ENCODE measurements at regions not wholly inside any gene's neighbourhood (a gene's known extent, or its start where the extent isn't known, plus 50 kb on each side); places are given as distances from the start of the nearest gene placed in this dataset.

DNA sequence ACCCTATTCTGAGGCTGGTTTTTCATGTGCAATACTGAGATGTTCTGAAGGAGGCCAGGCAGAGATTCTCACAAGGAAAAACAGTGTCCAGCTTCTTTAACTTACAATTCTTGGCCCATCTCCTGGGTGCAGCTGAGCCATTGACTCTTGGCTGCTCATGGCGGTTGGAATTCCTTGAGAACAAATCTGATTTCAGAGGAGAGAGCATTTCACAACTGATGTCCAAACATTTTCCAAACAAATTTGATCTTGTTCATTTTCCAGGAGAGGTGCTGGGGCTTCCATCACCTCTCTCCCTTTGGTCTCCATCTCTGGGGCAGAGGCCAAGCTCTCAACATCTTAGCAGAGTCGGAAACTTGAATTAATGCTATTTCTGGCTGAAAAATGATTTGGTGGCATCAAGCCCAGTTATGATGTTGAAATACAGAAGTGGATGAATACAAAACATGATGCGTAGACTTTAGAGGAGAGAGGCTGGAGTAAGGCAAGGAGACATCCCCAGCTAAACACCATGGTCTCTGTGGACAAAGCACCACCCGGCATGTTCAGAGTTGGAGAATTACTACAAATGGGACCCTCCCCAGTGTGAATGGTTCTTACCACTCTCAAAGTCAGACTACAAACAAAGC lies 593.0 kb downstream of the VRK1 start:
- no peak overlapping the region for H3K9ac ChIP-seq (ENCODE audit: low read depth, low read length, poor library complexity)
- H2BK12ac ChIP-seq (ENCODE audit: low read length), result no peak overlapping the region
- H2AFZ ChIP-seq (ENCODE audit: low read length), result no peak overlapping the region
- no peak overlapping the region for H2BK15ac ChIP-seq (ENCODE audit: low read length)
- WGBS, 2 donors (ENCODE audit: extremely low coverage in 2 of 2, insufficient read length in 2 of 2, insufficient replicate concordance in 1 of 2), result no CpG with 5 or more reads among the region's 4 CpGs
- H3K9me3 ChIP-seq (replicated peaks in 1 of 2; ENCODE audit: control insufficient read depth in 2 of 2, insufficient read depth in 1 of 2, low read depth in 1 of 2, low read length in 2 of 2), result no peaks in the 10 kb centered on the region
- H4K91ac ChIP-seq (ENCODE audit: low read depth, low read length, poor library complexity), result no peak overlapping the region
- no peak overlapping the region for H3K4me3 ChIP-seq (ENCODE audit: low read length in 2 of 2)
- peaks cover 0 to 2% of the 10 kb centered on the region in 2 donors for H3K4me1 ChIP-seq (ENCODE audit: control insufficient read depth in 2 of 2, insufficient read depth in 1 of 2, low read depth in 1 of 2, low read length in 2 of 2)
- no peak overlapping the region for H4K8ac ChIP-seq (ENCODE audit: low read depth, low read length)
- H2BK120ac ChIP-seq (ENCODE audit: low read depth, low read length), result no peak overlapping the region
- H2BK5ac ChIP-seq (ENCODE audit: low read length), result no peak overlapping the region
- no peaks in the 10 kb centered on the region for H3K27me3 ChIP-seq (ENCODE audit: control insufficient read depth in 3 of 3, insufficient read depth in 3 of 3, low read depth in 1 of 3, low read length in 3 of 3)
- H3K79me1 ChIP-seq (ENCODE audit: low read depth, low read length), result no peaks in the 10 kb centered on the region
- no peaks in the 10 kb centered on the region for H3K36me3 ChIP-seq (replicated peaks in 1 of 2; ENCODE audit: control insufficient read depth in 2 of 2, insufficient read depth in 2 of 2, low read length in 2 of 2)
- H3K23ac ChIP-seq (ENCODE audit: low read depth, low read length, poor library complexity), result no peak overlapping the region
- H3K18ac ChIP-seq (ENCODE audit: low read length), result no peak overlapping the region
- no peak overlapping the region for H3K4ac ChIP-seq (ENCODE audit: low read length)
- no peak overlapping the region for H3K27ac ChIP-seq (replicated peaks; ENCODE audit: low read length)
- no peak overlapping the region for H2AK5ac ChIP-seq (ENCODE audit: low read depth, low read length)
- no peak for DNase-seq (ENCODE audit: low spot score)
- no peak overlapping the region for H3K4me2 ChIP-seq (ENCODE audit: insufficient read depth, low read length, poor library complexity, severe bottlenecking)
- H3K14ac ChIP-seq (ENCODE audit: low read length), result no peak overlapping the region

DNA sequence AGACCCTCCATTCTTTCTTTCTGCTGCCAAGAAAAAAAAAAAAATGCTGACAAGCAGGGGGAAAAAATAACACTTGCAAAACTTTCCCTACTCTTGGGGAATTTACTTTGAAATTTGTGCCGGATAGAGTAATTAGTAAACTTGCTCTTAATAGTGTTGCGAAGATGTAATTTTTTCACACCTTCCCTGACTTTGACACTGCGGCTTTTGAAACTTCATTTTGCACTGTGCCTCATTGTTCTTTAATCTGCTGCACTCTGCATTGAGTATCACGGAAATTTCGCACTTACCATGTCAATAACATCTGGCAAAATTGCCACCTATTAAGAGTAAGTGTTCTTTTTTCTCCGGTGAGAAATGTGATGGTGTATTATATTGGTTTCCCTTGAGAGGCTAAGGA lies 596.1 kb downstream of the VRK1 start:
- H3K27me3 ChIP-seq (ENCODE audit: control insufficient read depth in 3 of 3, insufficient read depth in 3 of 3, low read depth in 1 of 3, low read length in 3 of 3), result no peaks in the 10 kb centered on the region
- no peak overlapping the region for H3K4me3 ChIP-seq (ENCODE audit: low read length in 2 of 2)
- no peak overlapping the region for H2BK5ac ChIP-seq (ENCODE audit: low read length)
- no peak overlapping the region for H3K23ac ChIP-seq (ENCODE audit: low read depth, low read length, poor library complexity)
- H3K79me1 ChIP-seq (ENCODE audit: low read depth, low read length), result no peaks in the 10 kb centered on the region
- no peak overlapping the region for H4K8ac ChIP-seq (ENCODE audit: low read depth, low read length)
- WGBS, 2 donors (ENCODE audit: extremely low coverage in 2 of 2, insufficient read length in 2 of 2, insufficient replicate concordance in 1 of 2), result no CpG with 5 or more reads among the region's 6 CpGs
- no peak overlapping the region for H2BK12ac ChIP-seq (ENCODE audit: low read length)
- H4K91ac ChIP-seq (ENCODE audit: low read depth, low read length, poor library complexity), result no peak overlapping the region
- no peak overlapping the region for H3K14ac ChIP-seq (ENCODE audit: low read length)
- peaks cover 0 to 2% of the 10 kb centered on the region in 2 donors for H3K4me1 ChIP-seq (ENCODE audit: control insufficient read depth in 2 of 2, insufficient read depth in 1 of 2, low read depth in 1 of 2, low read length in 2 of 2)
- H3K18ac ChIP-seq (ENCODE audit: low read length), result no peak overlapping the region
- DNase-seq (ENCODE audit: low spot score), result no peak
- no peak overlapping the region for H2AK5ac ChIP-seq (ENCODE audit: low read depth, low read length)
- H3K9ac ChIP-seq (ENCODE audit: low read depth, low read length, poor library complexity), result no peak overlapping the region
- no peaks in the 10 kb centered on the region for H3K9me3 ChIP-seq (replicated peaks in 1 of 2; ENCODE audit: control insufficient read depth in 2 of 2, insufficient read depth in 1 of 2, low read depth in 1 of 2, low read length in 2 of 2)
- H3K4ac ChIP-seq (ENCODE audit: low read length), result no peak overlapping the region
- no peaks in the 10 kb centered on the region for H3K36me3 ChIP-seq (replicated peaks in 1 of 2; ENCODE audit: control insufficient read depth in 2 of 2, insufficient read depth in 2 of 2, low read length in 2 of 2)
- no peak overlapping the region for H3K27ac ChIP-seq (replicated peaks; ENCODE audit: low read length)
- no peak overlapping the region for H2AFZ ChIP-seq (ENCODE audit: low read length)
- no peak overlapping the region for H2BK120ac ChIP-seq (ENCODE audit: low read depth, low read length)
- no peak overlapping the region for H3K4me2 ChIP-seq (ENCODE audit: insufficient read depth, low read length, poor library complexity, severe bottlenecking)
- H2BK15ac ChIP-seq (ENCODE audit: low read length), result no peak overlapping the region

DNA sequence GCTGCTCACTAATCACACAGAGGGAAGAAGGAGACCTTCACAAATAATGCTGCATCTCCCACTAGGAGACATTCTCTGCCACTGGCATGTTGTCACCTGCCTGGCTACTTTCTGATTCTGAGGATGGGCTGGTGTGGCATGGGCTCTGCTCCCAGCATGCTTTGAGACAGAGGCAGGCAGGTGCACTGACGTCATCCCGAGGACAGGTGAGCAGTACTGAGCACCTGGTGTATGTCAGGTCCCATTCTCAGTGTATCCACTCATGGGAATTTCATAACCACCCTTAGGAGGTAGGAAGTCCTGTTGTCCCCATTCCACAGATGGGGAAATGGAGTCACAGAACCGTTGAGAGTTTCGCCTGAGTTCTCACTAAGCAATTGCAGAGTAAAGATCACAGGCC lies 597.9 kb downstream of the VRK1 start:
- no peak overlapping the region for H3K18ac ChIP-seq (ENCODE audit: low read length)
- H3K79me1 ChIP-seq (ENCODE audit: low read depth, low read length), result no peaks in the 10 kb centered on the region
- H2AFZ ChIP-seq (ENCODE audit: low read length), result no peak overlapping the region
- no peak for DNase-seq (ENCODE audit: low spot score)
- no peak overlapping the region for H4K8ac ChIP-seq (ENCODE audit: low read depth, low read length)
- peak overlapping the region; percentile 6 for H2AK5ac ChIP-seq (ENCODE audit: low read depth, low read length)
- H3K9me3 ChIP-seq (replicated peaks in 1 of 2; ENCODE audit: control insufficient read depth in 2 of 2, insufficient read depth in 1 of 2, low read depth in 1 of 2, low read length in 2 of 2), result no peaks in the 10 kb centered on the region
- no peak overlapping the region for H3K4me3 ChIP-seq (ENCODE audit: low read length in 2 of 2)
- H3K4me2 ChIP-seq (ENCODE audit: insufficient read depth, low read length, poor library complexity, severe bottlenecking), result no peak overlapping the region
- no peaks in the 10 kb centered on the region for H3K4me1 ChIP-seq (ENCODE audit: control insufficient read depth in 2 of 2, insufficient read depth in 1 of 2, low read depth in 1 of 2, low read length in 2 of 2)
- H4K91ac ChIP-seq (ENCODE audit: low read depth, low read length, poor library complexity), result no peak overlapping the region
- no peaks in the 10 kb centered on the region for H3K36me3 ChIP-seq (replicated peaks in 1 of 2; ENCODE audit: control insufficient read depth in 2 of 2, insufficient read depth in 2 of 2, low read length in 2 of 2)
- no peak overlapping the region for H3K9ac ChIP-seq (ENCODE audit: low read depth, low read length, poor library complexity)
- H2BK120ac ChIP-seq (ENCODE audit: low read depth, low read length), result no peak overlapping the region
- no peak overlapping the region for H3K14ac ChIP-seq (ENCODE audit: low read length)
- H2BK15ac ChIP-seq (ENCODE audit: low read length), result no peak overlapping the region
- H3K23ac ChIP-seq (ENCODE audit: low read depth, low read length, poor library complexity), result no peak overlapping the region
- H2BK12ac ChIP-seq (ENCODE audit: low read length), result no peak overlapping the region
- H2BK5ac ChIP-seq (ENCODE audit: low read length), result no peak overlapping the region
- no peaks in the 10 kb centered on the region for H3K27me3 ChIP-seq (ENCODE audit: control insufficient read depth in 3 of 3, insufficient read depth in 3 of 3, low read depth in 1 of 3, low read length in 3 of 3)
- no peak overlapping the region for H3K27ac ChIP-seq (replicated peaks; ENCODE audit: low read length)
- no peak overlapping the region for H3K4ac ChIP-seq (ENCODE audit: low read length)
- no CpG with 5 or more reads among the region's 4 CpGs for WGBS, 2 donors (ENCODE audit: extremely low coverage in 2 of 2, insufficient read length in 2 of 2, insufficient replicate concordance in 1 of 2)

DNA sequence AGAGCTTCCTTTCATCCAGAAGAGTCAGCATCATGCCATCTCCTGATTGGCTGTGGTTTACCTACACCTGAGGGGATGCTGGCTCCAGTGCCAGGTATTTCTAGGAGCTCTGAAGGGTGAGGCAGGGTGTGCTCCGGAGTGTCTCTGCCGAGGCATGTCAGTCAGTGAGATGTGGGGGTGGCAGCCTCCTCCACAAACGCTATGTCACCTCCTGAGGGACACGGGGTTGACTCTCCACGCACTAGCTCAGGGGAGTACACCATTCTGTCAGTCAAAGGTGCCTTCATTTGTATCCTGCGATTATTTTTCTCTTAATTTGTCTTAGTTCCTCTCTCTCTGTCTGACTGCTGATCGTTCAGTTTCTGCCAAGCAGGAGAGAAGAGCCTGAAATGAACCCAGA lies 604.5 kb downstream of the VRK1 start:
- no peak overlapping the region for H2AK5ac ChIP-seq (ENCODE audit: low read depth, low read length)
- H3K18ac ChIP-seq (ENCODE audit: low read length), result no peak overlapping the region
- H3K4ac ChIP-seq (ENCODE audit: low read length), result no peak overlapping the region
- H3K79me1 ChIP-seq (ENCODE audit: low read depth, low read length), result no peaks in the 10 kb centered on the region
- H3K23ac ChIP-seq (ENCODE audit: low read depth, low read length, poor library complexity), result no peak overlapping the region
- H2BK12ac ChIP-seq (ENCODE audit: low read length), result no peak overlapping the region
- H3K36me3 ChIP-seq (replicated peaks in 1 of 2; ENCODE audit: control insufficient read depth in 2 of 2, insufficient read depth in 2 of 2, low read length in 2 of 2), result no peaks in the 10 kb centered on the region
- H3K14ac ChIP-seq (ENCODE audit: low read length), result no peak overlapping the region
- no peaks in the 10 kb centered on the region for H3K9me3 ChIP-seq (replicated peaks in 1 of 2; ENCODE audit: control insufficient read depth in 2 of 2, insufficient read depth in 1 of 2, low read depth in 1 of 2, low read length in 2 of 2)
- H3K27ac ChIP-seq (replicated peaks; ENCODE audit: low read length), result no peak overlapping the region
- no CpG with 5 or more reads among the region's 7 CpGs for WGBS, 2 donors (ENCODE audit: extremely low coverage in 2 of 2, insufficient read length in 2 of 2, insufficient replicate concordance in 1 of 2)
- no peak overlapping the region for H3K9ac ChIP-seq (ENCODE audit: low read depth, low read length, poor library complexity)
- no peak for DNase-seq (ENCODE audit: low spot score)
- H3K4me2 ChIP-seq (ENCODE audit: insufficient read depth, low read length, poor library complexity, severe bottlenecking), result no peak overlapping the region
- H4K91ac ChIP-seq (ENCODE audit: low read depth, low read length, poor library complexity), result no peak overlapping the region
- H3K4me3 ChIP-seq (ENCODE audit: low read length in 2 of 2), result no peak overlapping the region
- no peak overlapping the region for H2BK120ac ChIP-seq (ENCODE audit: low read depth, low read length)
- no peak overlapping the region for H2AFZ ChIP-seq (ENCODE audit: low read length)
- no peak overlapping the region for H4K8ac ChIP-seq (ENCODE audit: low read depth, low read length)
- H3K27me3 ChIP-seq (ENCODE audit: control insufficient read depth in 3 of 3, insufficient read depth in 3 of 3, low read depth in 1 of 3, low read length in 3 of 3), result no peaks in the 10 kb centered on the region
- H2BK5ac ChIP-seq (ENCODE audit: low read length), result no peak overlapping the region
- H3K4me1 ChIP-seq (ENCODE audit: control insufficient read depth in 2 of 2, insufficient read depth in 1 of 2, low read depth in 1 of 2, low read length in 2 of 2), result no peaks in the 10 kb centered on the region
- no peak overlapping the region for H2BK15ac ChIP-seq (ENCODE audit: low read length)
